ENCODE measurements at regions not wholly inside any gene's neighbourhood (a gene's known extent, or its start where the extent isn't known, plus 50 kb on each side); places are given as distances from the start of the nearest gene placed in this dataset.
A peak's percentile ranks its signal among the peaks of the same experiment; 100 is the strongest.

DNA sequence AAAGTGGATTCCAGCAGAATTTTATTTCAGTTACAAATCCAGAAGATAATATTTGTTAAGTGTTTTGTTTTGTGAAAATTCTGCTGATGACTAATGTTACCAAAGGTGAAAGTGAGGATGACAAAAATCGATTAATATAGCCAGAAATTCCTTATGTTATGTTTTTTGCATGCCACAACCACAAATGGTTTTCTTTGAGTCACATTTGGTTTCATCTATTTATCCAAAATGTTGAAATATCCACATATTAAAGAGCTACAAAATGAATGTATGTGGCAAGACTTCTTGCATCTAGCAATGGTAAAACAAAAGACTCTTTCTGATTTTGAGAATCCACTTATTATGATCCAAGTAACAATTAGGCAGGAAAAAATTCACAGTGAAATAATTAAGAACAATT, 150.1 kb upstream of the LRRC4C start:
- Histone ChIP-seq H3K9me2 (ENCODE audit: insufficient read depth, low read length) (no peaks in the 10 kb centered on the region), H3K9ac (ENCODE audit: low read length) (no peak overlapping the region), H3K4me3 (ENCODE audit: low read length) (no peak overlapping the region), H4K20me1 (ENCODE audit: insufficient read depth) (no peaks in the 10 kb centered on the region), H3K79me2 (replicated peaks; ENCODE audit: insufficient read depth, low read length) (no peaks in the 10 kb centered on the region), H3K4me2 (ENCODE audit: low read length) (no peak overlapping the region), H3K9me3 (ENCODE audit: low read length) (no peaks in the 10 kb centered on the region), H3K36me3 (ENCODE audit: insufficient read depth, low read length) (no peaks in the 10 kb centered on the region), H3F3A (ENCODE audit: insufficient read depth, low read length, poor library complexity, severe bottlenecking) (no peaks in the 10 kb centered on the region), H3K27ac (ENCODE audit: low read length) (no peak overlapping the region), H3K27me3 (ENCODE audit: insufficient read depth, low read depth, low read length) (no peaks in the 10 kb centered on the region), H2AFZ (ENCODE audit: low read depth, low read length) (no peak overlapping the region)
- no peak for TF ChIP-seq SMC3 (conservative IDR thresholded peaks at IDR 0.05; ENCODE audit: poor library complexity)
- no peak for TF ChIP-seq TAF1 (IDR thresholded peaks at IDR 0.05; ENCODE audit: low read depth)
- TF ChIP-seq EZH2 (IDR thresholded peaks at IDR 0.05; ENCODE audit: borderline replicate concordance, insufficient read depth, low read length, poor library complexity, severe bottlenecking), result no peak
- TF ChIP-seq POLR2AphosphoS5 (IDR thresholded peaks at IDR 0.05), result no peak
- TF ChIP-seq, protein P1, sequence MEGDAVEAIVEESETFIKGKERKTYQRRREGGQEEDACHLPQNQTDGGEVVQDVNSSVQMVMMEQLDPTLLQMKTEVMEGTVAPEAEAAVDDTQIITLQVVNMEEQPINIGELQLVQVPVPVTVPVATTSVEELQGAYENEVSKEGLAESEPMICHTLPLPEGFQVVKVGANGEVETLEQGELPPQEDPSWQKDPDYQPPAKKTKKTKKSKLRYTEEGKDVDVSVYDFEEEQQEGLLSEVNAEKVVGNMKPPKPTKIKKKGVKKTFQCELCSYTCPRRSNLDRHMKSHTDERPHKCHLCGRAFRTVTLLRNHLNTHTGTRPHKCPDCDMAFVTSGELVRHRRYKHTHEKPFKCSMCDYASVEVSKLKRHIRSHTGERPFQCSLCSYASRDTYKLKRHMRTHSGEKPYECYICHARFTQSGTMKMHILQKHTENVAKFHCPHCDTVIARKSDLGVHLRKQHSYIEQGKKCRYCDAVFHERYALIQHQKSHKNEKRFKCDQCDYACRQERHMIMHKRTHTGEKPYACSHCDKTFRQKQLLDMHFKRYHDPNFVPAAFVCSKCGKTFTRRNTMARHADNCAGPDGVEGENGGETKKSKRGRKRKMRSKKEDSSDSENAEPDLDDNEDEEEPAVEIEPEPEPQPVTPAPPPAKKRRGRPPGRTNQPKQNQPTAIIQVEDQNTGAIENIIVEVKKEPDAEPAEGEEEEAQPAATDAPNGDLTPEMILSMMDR (IDR thresholded peaks at IDR 0.05; ENCODE audit: poor library complexity, severe bottlenecking), result no peak
- TF ChIP-seq RAD21 (conservative IDR thresholded peaks at IDR 0.05), result no peak
- TF ChIP-seq MXI1 (conservative IDR thresholded peaks at IDR 0.05; ENCODE audit: poor library complexity, severe bottlenecking), result no peak
- no peak for TF ChIP-seq REST (IDR thresholded peaks at IDR 0.05; ENCODE audit: borderline replicate concordance)
- TF ChIP-seq EP300 (conservative IDR thresholded peaks at IDR 0.05; ENCODE audit: poor library complexity, severe bottlenecking), result no peak

GRCh38 chr11:41612415-41612814, 153.0 kb upstream of the LRRC4C start:
- Histone ChIP-seq H3K4me2 (ENCODE audit: low read length) (no peak overlapping the region), H3K27me3 (ENCODE audit: insufficient read depth, low read depth, low read length) (no peaks in the 10 kb centered on the region), H4K20me1 (ENCODE audit: insufficient read depth) (no peaks in the 10 kb centered on the region), H3K36me3 (ENCODE audit: insufficient read depth, low read length) (no peaks in the 10 kb centered on the region), H3K27ac (ENCODE audit: low read length) (no peak overlapping the region), H3K9me2 (ENCODE audit: insufficient read depth, low read length) (no peaks in the 10 kb centered on the region), H3K79me2 (replicated peaks; ENCODE audit: insufficient read depth, low read length) (no peaks in the 10 kb centered on the region), H3K9me3 (ENCODE audit: low read length) (no peaks in the 10 kb centered on the region), H3K9ac (ENCODE audit: low read length) (no peak overlapping the region), H3K4me3 (ENCODE audit: low read length) (no peak overlapping the region), H2AFZ (ENCODE audit: low read depth, low read length) (no peak overlapping the region), H3F3A (ENCODE audit: insufficient read depth, low read length, poor library complexity, severe bottlenecking) (no peaks in the 10 kb centered on the region)
- TF ChIP-seq RAD21 (conservative IDR thresholded peaks at IDR 0.05) (no peak), SMC3 (conservative IDR thresholded peaks at IDR 0.05; ENCODE audit: poor library complexity) (no peak)
- TF ChIP-seq, protein P1 (IDR thresholded peaks at IDR 0.05; ENCODE audit: poor library complexity, severe bottlenecking), result peak; percentile 26
